Gastrocnemius medialis (tissue), 4 donors: ENCODE measurements at regions not wholly inside any gene's neighbourhood (a gene's known extent, or its start where the extent isn't known, plus 50 kb on each side); places are given as distances from the start of the nearest gene placed in this dataset.

Experiments
- ATAC-seq, 2 donors: fragments of 150-250 bp; one replicate each; pipeline ENCODE4 v1.9.1; 2016
- DNase-seq, 2 donors: peaks; one replicate each; pipeline ENCODE4 v3.0.0-alpha.2; 2019
- H3K27ac ChIP-seq, 4 donors: fragments of 200-600 bp; sonication (generic); 1 replicate in 1 of 4; 2 replicates in 3 of 4; pipeline ENCODE4 v1.5.1; 2016 to 2018; ENCODE audit warnings: mild to moderate bottlenecking in 2 of 4, moderate library complexity in 1 of 4
- H3K27me3 ChIP-seq, 3 donors: fragments of 200-600 bp; sonication (generic) in 2 of 3; 1 replicate in 1 of 3; 2 replicates in 2 of 3; pipeline versions ENCODE4 v1.5.1 to v1.6.0; 2016 to 2019; ENCODE audit warnings: mild to moderate bottlenecking in 1 of 3, moderate library complexity in 1 of 3
- H3K36me3 ChIP-seq, 2 donors: fragments of 200-600 bp; sonication (generic) in 1 of 2; one replicate each; pipeline ENCODE4 v1.5.1; 2017 to 2018
- H3K4me1 ChIP-seq, 2 donors: fragments of 200-600 bp; sonication (generic) in 1 of 2; one replicate each; pipeline ENCODE4 v1.5.1; 2016 to 2017; ENCODE audit warnings: mild to moderate bottlenecking in 2 of 2
- H3K4me3 ChIP-seq, 4 donors: fragments of 200-600 bp; sonication (generic) in 3 of 4; 1 replicate in 1 of 4; 2 replicates in 3 of 4; pipeline ENCODE4 v1.5.1; 2016 to 2019; ENCODE audit warnings: mild to moderate bottlenecking in 2 of 4
- H3K9me3 ChIP-seq, 3 donors: fragments of 200-600 bp; sonication (generic) in 2 of 3; 1 replicate in 1 of 3; 2 replicates in 2 of 3; pipeline ENCODE4 v1.5.1; 2016 to 2019
- POLR2A ChIP-seq, 2 donors: fragments of 450-650 bp; IDR thresholded peaks; one replicate each; pipeline ENCODE4 v1.6.1; 2017; ENCODE audit warnings: antibody characterized with exemption in 2 of 2, mild to moderate bottlenecking in 2 of 2, moderate library complexity in 2 of 2
- in situ Hi-C, 4 donors: fragments of 200-750 bp; cut with MboI; loops; one replicate each; pipeline versions ENCODE4 v1.15.0 to v1.8.0; 2017; ENCODE audit warnings: low sequenced_read_pairs in 4 of 4
- intact Hi-C: fragments of 100-400 bp; cut with DNase I; formaldehyde crosslinking; loops from one replicate; pipeline ENCODE4 v1.15.1; 2023; ENCODE audit warnings: low total_unique reads
- TF ChIP-seq, protein P1 (sequence below), 5 experiments: fragments of 450-650 bp in 3 of 5; fragments of 200-600 bp in 2 of 5; sonication (generic) in 2 of 5; IDR thresholded peaks in 4 of 5; conservative IDR thresholded peaks in 1 of 5; 1 replicate in 4 of 5; 2 replicates in 1 of 5; pipeline ENCODE4 v1.5.1; 2016 to 2019; ENCODE audit warnings: antibody characterized with exemption in 5 of 5, mild to moderate bottlenecking in 3 of 5, moderate library complexity in 3 of 5

DNA sequence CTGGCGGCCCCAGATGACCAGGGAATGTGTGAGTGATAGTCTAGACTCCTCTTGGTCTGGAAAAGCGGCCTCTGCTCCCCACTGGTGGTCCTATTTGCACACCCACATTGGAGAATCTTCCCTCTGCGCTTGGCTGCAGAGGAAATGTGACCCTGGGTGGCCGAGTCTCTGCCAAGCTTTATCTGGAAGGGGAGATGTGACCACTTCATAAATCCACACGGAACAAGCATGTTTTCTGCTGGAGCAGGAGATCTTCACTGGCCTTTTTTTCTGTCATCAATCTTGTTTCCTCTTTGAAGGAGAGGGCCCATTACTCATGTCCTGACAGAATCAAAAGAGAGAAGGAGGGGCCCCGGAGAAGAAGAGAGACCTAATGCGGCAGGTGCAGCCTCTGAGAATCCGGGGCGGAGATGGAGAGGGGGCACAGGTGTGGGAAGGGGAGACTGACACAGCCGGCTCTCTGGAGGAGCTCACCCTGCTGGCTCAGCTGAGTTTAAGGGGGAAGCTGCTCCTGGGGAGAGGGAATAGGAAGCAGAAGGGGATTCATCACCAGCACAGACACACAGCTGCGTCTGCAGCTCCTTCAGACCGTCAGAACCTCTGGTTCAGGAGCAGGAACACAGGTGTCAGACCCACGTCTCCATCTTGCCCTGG is 116.3 kb downstream of the SOX9 start:
- H3K4me1 ChIP-seq = no peaks in the 10 kb centered on the region
- DNase-seq (no peak), ATAC-seq (no peak)
- no peak for TF ChIP-seq POLR2A (IDR thresholded peaks at IDR 0.05)
- TF ChIP-seq, protein P1, sequence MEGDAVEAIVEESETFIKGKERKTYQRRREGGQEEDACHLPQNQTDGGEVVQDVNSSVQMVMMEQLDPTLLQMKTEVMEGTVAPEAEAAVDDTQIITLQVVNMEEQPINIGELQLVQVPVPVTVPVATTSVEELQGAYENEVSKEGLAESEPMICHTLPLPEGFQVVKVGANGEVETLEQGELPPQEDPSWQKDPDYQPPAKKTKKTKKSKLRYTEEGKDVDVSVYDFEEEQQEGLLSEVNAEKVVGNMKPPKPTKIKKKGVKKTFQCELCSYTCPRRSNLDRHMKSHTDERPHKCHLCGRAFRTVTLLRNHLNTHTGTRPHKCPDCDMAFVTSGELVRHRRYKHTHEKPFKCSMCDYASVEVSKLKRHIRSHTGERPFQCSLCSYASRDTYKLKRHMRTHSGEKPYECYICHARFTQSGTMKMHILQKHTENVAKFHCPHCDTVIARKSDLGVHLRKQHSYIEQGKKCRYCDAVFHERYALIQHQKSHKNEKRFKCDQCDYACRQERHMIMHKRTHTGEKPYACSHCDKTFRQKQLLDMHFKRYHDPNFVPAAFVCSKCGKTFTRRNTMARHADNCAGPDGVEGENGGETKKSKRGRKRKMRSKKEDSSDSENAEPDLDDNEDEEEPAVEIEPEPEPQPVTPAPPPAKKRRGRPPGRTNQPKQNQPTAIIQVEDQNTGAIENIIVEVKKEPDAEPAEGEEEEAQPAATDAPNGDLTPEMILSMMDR (IDR thresholded peaks at IDR 0.05 in 4 of 5, conservative IDR thresholded peaks at IDR 0.05 in 1 of 5) = no peak
- intact Hi-C loops = no loop called here
- no peak overlapping the region for H3K4me3 ChIP-seq
- in situ Hi-C loops = no loop called here
- no peaks in the 10 kb centered on the region for H3K36me3 ChIP-seq
- no peaks in the 10 kb centered on the region for H3K9me3 ChIP-seq
- H3K27ac ChIP-seq = no peak overlapping the region
- no peaks in the 10 kb centered on the region for H3K27me3 ChIP-seq

DNA sequence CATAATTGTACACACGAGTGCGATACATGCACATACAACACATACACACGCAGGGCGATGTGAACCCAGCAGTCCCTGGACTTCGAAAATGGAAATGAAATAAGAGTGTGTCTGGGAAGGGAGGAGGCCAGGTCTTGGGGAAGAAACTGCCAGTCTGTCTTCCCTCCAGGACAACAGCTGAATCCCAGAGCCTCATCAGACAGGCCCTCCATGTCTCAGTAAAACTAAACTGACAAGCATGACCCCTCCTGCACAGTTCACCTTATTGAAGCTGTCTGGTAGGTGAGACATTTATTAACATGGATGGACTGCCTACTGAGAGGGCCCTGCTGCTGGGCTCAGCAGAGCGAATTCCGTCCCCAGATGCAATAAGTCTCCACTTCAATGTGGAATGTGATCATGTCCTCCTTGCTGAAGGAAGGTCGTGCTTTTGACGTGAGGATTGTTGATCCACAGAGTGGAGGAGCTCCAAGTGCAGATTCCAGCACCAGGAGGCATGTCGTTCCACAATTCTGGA is 117.4 kb downstream of the SOX9 start:
- TF ChIP-seq, protein P1 (IDR thresholded peaks at IDR 0.05 in 4 of 5, conservative IDR thresholded peaks at IDR 0.05 in 1 of 5) = no peak
- TF ChIP-seq POLR2A (IDR thresholded peaks at IDR 0.05) = no peak
- H3K27me3 ChIP-seq = no peaks in the 10 kb centered on the region
- intact Hi-C loops = no loop called here
- no peaks in the 10 kb centered on the region for H3K9me3 ChIP-seq
- in situ Hi-C loops = no loop called here
- no peaks in the 10 kb centered on the region for H3K4me1 ChIP-seq
- no peak for ATAC-seq
- no peak overlapping the region for H3K4me3 ChIP-seq
- no peaks in the 10 kb centered on the region for H3K36me3 ChIP-seq
- no peak overlapping the region for H3K27ac ChIP-seq
- no peak for DNase-seq

DNA sequence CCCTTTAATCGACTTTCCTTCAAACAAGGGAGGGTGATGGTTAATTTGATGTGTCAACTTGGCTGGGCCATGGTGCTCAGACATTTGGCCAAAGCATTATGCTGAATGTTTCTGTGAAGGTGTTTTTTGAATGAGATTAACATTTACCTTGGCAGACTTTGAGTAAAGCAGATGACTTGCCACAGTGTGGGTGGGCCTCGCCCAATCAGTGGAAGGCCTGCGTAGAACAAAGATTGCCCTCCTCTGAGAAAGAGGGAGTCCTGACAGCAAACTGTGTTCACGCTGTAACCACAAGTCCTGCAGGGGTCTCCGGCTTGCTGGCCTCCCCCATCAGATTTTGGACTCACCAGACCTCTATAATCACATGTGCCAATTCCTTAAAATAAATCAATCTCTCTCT is 118.7 kb downstream of the SOX9 start:
- H3K36me3 ChIP-seq = no peaks in the 10 kb centered on the region
- H3K4me1 ChIP-seq = no peaks in the 10 kb centered on the region
- no peaks in the 10 kb centered on the region for H3K9me3 ChIP-seq
- in situ Hi-C loops (no loop called here), intact Hi-C loops (no loop called here)
- TF ChIP-seq POLR2A (IDR thresholded peaks at IDR 0.05) = no peak
- TF ChIP-seq, protein P1 (IDR thresholded peaks at IDR 0.05 in 4 of 5, conservative IDR thresholded peaks at IDR 0.05 in 1 of 5) = no peak
- H3K27me3 ChIP-seq = no peaks in the 10 kb centered on the region
- DNase-seq (no peak), ATAC-seq (no peak)
- H3K4me3 ChIP-seq = no peak overlapping the region
- no peak overlapping the region for H3K27ac ChIP-seq

DNA sequence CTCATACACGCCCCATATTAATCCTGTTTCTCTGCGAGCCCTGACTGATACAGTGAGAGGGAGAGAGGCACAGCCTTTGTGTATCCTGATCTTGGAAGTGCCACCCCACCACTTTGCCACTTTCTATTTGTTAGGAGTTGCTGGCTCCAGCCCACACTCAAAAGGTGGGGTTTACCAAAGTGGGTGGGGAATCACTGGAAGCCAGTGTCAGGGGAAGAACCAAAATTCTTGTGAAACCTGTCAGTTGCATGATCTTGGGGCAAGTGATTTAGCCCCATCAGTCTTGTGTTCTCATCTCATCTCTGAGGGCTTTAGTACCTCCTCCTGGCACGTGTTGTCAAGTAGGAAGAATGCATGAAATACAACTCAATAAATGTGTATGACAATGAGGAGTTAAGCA is 119.5 kb downstream of the SOX9 start:
- intact Hi-C loops = no loop called here
- ATAC-seq = no peak
- no peaks in the 10 kb centered on the region for H3K36me3 ChIP-seq
- H3K4me1 ChIP-seq = no peaks in the 10 kb centered on the region
- no peak overlapping the region for H3K27ac ChIP-seq
- in situ Hi-C loops = no loop called here
- H3K4me3 ChIP-seq = no peak overlapping the region
- no peaks in the 10 kb centered on the region for H3K27me3 ChIP-seq
- DNase-seq = no peak
- TF ChIP-seq POLR2A (IDR thresholded peaks at IDR 0.05) = no peak
- TF ChIP-seq, protein P1 (IDR thresholded peaks at IDR 0.05 in 4 of 5, conservative IDR thresholded peaks at IDR 0.05 in 1 of 5) = no peak
- H3K9me3 ChIP-seq = peaks cover 0 to 4% (median 0%) of the 10 kb centered on the region in 3 donors

DNA sequence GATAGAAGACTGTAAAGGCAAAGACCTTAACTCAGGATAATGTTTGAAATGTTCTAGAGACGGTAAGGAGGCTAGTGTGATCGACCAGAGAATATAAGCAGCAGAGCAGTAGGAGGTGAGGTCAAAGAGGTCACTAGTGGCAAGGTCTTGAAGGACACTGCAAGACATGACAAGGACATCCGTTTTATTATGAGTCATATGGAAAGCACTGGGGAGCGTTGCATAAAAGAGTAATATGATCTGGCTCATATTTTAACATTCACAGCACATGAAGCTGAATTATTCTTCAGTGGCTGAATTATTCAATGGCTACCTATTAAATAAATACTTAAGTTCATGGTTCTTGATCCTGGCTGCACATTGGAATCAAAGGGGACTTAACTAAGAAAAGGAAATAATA is 123.7 kb downstream of the SOX9 start:
- DNase-seq (no peak), ATAC-seq (no peak)
- Histone ChIP-seq H3K4me1 (no peaks in the 10 kb centered on the region), H3K27ac (no peak overlapping the region), H3K27me3 (no peaks in the 10 kb centered on the region), H3K9me3 (peaks cover 0 to 4% (median 0%) of the 10 kb centered on the region in 3 donors), H3K36me3 (no peaks in the 10 kb centered on the region), H3K4me3 (no peak overlapping the region)
- TF ChIP-seq, protein P1 (IDR thresholded peaks at IDR 0.05 in 4 of 5, conservative IDR thresholded peaks at IDR 0.05 in 1 of 5) = no peak
- no peak for TF ChIP-seq POLR2A (IDR thresholded peaks at IDR 0.05)
- intact Hi-C loops (no loop called here), in situ Hi-C loops (no loop called here)
